NCI-H1694 treated with DMSO at 0.1 percent for 48 hours (cell line): ENCODE measurements at regions not wholly inside any gene's neighbourhood (a gene's known extent, or its start where the extent isn't known, plus 50 kb on each side); places are given as distances from the start of the nearest gene placed in this dataset.
"Not testable (repeated sequence)": the region's sequence is repeated elsewhere in the genome, so short reads cannot be mapped to it uniquely, and the experiment has no call there.

Source experiments
- DNase-seq: peaks from one replicate; lab custom pipeline; 2025; lab: John Stamatoyannopoulos, UW

DNA sequence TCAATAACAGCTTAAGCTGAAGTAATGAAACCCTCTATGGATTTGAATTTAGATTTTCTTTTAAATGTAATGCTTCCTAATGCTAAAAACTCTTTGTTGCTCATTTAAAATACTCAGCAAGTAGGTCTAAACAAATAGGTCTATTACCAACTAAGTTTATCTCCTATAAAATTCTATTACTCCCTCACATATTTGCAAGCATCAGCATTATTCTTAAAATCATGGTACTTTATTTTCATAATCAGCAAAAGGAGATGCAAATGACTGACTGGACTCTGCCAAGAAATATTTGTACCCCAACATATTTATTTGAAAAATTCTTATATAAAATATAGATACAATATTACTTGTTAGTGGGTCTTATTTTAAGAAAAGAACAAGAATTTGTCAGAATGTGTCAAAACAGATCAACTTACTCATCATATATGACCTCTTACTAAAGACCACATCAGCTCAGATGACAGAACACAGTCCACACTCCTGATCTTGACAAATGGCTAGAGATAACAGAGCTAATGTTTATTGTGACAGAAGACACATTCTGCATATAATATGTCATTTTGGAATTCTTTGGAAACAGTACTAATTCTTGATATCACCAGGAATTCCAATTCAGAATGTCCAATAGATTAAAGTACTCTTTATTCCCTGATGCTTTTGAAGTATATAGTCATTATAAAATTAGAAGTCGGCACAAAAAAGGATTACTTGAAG, 704.6 kb upstream of the PCDH9 start:
- DNase-seq: no peak

DNA sequence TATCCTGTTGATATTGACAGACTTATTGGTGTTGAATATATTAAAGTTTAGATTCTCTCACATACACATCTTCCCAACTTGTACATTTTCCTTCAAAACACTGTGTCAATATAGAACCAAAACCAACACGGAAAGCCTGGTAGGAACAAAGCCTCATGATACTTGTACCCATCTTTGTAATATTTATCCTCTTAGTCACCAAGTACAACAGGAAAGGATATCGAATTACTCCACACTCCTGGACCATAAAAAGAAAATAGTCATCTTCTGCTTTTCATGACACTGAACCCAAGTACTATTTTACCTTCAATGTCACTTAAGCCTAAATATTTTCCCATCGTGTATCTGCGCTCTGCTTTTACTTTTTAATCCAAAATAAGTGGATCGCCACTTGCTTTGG, 702.9 kb upstream of the PCDH9 start:
- no peak for DNase-seq

DNA sequence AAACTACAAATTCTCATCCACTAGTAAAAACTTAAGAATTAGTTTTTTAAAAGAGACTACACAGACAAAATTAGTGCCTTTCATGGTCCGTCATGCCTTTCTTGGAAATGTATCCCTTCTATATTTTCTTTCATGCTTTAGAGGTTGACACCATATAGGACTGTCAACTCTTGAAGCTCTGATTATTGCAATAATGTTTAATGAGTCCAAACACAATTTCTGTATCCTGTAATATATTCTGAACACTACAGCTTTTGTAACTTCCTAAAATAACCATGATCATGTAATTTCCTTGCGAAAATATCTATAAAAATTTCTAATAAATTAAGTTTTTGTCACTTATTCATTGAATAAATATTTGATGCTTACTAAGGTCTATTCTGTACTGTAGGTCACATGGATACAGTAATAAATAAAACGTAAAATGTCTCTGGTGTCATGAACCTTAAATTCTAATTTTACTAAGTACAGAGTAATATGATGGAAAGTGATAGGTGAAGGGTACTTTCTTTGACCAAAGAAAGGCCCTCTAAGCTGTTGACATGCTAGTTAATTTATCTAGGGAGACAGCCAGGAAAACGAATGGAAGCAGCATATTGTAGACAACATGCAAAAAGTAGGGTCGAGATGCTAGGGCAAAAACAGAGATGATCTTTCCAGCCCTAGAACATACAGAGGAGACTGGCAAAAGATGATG, 687.3 kb upstream of the PCDH9 start:
- no peak for DNase-seq

DNA sequence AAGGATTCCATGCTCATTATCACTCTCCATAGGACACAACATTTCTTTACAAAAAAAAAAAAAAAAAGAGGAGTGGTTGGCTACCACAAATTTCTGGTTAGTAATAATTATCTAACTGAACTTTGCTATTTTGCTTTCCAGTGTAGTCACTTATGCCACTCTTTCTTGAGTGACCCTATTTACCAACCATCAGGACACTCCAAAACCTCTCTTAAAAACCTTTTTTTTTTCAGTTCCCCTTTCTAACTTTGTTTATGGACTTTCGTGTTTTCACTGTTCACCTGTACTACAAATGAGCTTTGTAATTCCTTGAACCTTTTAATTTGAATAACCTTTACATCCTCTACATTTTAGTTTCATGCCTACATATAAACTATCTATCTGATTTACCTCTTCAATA, 686.5 kb upstream of the PCDH9 start:
- DNase-seq: no peak

DNA sequence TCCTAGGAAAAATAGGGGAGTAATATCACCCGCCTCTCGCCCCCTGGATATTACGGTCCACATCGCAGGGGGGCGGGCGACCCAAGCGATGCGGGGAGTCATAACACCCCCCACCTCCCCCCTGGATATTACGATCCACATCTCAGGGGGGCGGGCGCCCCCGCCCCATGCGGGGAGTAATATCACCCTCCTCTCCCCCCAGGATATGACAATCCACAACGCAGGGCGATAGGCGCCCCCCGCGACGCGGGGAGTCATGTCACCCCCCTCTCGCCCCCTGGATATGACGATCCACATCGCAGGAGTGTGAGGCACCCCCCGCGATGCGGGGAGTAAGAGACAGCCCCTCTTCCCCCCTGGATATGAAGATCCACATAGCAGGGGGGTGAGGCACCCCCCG, 684.4 kb upstream of the PCDH9 start:
- DNase-seq: no peak

DNA sequence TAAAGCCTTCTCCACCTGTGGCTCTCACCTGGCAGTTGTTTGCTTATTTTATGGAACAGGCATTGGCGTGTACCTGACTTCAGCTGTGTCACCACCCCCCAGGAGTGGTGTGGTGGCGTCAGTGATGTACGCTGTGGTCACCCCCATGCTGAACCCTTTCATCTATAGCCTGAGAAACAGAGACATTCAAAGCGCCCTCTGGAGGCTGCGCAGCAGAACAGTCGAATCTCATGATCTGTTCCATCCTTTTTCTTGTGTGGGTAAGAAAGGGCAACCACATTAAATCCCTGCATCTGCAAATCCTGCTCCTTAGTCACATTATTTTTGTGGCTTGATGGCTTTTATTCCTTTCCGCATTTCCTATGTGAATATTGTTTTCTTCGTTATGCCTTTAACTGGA, 672.8 kb upstream of the PCDH9 start:
- DNase-seq: not testable (repeated sequence)

DNA sequence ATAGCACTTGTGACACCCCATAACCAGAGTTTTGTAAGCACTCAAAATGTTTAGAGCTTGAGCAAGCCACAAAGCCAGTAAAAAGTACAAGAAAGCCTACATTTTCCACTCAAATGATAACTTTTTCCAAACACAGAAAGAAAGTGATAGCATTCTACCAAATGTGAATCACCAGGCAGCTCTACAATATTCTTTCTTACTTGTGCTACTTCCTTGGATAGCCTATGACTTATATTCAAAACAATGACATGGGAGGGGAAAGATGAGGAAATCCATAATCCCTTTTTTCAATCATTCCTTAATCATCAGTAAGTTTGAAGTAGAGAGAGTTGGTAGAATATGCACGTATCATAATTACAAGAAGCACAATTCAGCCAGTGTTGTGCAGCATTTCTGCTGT, 650.8 kb upstream of the PCDH9 start:
- DNase-seq: no peak

DNA sequence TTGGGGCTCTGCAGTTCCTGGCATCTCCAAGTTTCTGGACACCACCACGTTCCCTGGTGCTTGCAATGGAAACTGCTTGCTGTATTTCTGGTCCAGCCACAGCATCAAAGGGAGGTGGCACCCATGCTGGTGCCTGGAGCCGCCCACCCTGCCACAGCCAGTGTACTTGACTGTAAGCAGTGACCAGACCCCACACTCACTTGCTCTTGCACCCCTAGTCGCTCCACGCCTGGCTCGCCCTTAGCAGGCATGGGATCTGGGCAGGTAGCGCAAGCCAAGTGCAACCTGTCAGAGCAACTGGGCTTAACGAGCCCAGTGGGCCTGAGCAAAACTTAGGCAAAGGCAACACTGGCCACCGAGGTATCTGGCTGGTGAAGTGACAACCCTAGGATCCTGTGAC, 648.2 kb upstream of the PCDH9 start:
- DNase-seq: no peak

DNA sequence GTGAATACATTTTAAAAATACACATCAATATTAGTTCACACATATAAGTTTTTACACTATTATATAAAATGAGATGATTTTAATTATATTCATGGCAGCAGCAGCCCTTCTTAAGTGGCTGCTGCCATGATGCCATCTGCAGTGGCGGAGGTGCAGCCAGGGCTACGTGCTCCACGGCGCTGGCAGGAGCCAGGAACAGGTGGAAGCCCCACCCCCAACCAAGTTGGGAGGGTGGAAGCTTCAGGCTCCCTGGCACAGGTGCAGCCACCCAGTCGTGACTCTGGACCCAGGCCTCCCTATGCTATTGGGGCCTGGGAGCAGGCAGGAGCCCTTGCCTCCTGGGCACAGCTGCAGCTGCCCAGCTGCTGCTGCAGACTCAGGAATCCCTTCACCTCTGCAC, 646.9 kb upstream of the PCDH9 start:
- DNase-seq: no peak

DNA sequence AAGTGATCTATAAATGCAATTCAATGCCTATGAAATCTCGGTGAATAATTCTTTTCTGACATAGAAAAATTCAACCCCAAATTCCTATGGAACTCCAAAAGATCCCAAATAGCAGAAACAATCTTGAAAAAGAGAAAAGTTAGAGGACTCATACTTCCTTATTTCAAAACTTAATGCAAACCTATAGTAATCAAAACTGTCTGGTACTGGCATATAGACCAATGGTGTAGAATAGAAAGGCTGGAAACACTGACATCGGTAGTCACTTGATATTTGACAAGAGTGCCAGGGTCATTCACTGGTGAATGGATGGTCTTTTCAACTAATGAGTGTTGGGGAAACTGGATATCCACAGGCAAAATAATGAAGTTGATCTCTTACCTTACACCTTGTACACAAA, 637.1 kb upstream of the PCDH9 start:
- no peak for DNase-seq

DNA sequence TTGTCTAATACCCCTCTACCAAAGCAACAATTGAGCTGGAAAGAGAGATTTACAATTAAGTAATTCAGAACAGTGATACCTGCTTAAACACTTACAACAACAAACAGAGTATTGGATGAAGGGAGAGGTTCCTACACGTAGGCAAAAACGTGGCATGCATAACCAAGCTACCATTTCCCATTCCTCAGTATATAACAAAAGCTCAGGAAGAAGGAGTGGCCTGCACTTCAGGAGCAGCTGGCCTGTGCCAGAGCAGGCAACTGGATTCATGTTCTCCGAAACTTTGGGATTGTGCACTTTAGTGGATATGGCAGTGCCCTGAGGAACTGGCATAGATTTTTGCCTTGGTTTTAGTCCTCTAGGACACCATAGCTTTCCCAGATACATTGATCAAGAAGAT, 630.2 kb upstream of the PCDH9 start:
- DNase-seq: no peak

DNA sequence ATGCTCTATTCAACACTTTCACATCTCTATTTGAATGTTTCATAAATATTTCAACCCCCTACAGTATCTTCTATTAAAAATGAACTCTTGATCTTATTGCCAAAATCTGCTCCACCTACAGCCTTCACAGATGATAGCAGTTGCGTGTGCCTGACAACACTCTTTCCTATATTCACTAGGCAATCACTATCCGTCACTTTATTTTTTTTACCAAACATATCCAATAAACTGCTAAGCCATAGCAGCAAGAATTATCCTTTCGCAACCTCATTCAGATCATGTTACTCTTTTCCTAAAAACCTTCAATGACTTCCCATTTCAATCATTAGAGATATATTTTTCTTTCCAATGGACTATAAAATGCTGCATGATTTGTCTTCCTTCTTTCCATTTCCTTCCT, 629.8 kb upstream of the PCDH9 start:
- no peak for DNase-seq

DNA sequence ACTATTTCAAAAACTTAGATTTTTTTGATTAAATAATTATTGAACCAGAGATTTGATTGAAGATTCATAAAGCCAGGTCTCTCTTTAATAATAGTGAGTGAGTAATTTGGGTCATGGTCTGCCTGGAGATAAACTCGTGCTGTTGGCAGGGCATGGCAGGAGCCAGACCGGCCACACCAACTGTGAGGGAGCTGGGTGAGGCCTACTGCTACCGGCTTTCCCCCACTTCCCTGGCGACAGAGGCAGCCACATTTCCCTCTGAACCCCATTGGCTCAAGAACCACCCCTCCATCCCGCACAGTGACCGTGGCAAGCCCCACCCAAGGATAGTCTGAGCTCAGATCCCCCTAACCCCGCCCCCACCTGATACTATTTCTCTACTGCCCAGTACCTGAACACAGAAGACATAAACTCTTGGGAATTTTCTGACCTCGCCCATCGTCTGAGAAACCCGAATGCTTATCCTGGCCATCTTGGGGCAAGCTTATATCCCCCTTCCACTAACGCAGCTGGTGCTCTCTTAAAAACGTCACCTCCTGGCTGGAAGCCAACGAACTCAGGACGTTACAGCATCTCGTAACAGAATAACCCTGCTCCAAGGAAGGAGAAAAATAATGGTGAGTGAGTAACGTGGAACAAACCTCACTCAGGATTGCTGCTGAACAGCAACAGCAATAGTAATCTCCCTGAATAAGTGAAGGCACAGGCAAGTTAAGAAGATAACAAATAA, 627.6 kb upstream of the PCDH9 start:
- DNase-seq: no peak

DNA sequence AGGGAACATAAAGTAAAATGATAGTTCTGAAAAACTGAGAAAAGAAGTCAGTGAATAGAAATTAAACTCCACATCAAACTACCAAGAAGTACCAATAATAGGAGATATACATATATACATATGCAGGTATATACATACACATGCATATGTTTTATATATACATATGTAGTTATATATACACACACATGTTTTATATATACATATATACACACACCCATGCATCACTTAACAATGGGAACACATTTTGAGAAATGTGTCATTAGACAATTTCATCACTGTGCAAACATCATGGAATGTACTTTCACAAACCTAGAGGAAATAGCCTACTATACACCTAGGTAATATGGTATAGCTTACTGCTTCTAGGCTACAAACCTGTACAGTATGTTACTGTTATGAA, 626.8 kb upstream of the PCDH9 start:
- no peak for DNase-seq

DNA sequence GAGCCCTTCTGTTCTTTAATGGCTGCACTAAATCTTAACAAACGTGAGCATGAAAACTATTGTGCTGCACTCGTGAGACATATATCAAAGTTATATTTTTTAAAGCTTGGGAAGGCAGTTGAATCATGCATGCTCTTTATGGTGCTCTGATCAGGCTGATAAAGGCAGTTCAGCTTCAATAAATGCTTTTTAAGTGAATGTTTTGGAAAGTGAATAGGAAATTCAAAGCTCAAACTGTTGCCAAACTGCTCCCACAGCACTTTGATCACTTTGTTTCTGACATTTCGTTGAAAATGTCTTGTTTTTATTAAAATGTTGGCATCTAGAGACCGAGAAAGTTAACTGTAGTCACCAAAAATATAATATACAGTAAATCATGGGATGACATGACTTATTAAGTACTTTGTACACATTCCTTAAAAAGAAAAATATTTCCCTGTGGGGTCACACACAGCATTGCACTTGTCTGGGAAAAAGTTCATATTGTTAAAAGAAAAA, 625.7 kb upstream of the PCDH9 start:
- no peak for DNase-seq

DNA sequence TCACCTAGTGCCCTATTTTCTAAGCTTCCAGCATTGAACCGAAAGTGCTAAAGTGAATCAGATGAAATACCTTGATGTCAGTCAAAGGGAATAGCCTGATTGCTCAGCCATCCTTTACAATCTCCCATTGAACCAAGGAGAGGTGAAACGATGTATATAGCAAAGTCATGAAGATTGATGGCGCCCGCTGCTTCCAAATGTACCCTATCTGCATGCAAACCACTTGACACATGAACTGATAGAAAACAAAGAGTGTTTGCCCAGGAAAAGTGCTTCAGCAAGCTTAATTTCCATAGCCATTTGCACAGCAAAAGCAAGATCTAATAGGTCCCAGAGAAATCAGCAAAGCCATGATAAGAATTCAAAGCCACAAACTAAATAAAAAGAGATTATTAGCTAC, 624.9 kb upstream of the PCDH9 start:
- no peak for DNase-seq

DNA sequence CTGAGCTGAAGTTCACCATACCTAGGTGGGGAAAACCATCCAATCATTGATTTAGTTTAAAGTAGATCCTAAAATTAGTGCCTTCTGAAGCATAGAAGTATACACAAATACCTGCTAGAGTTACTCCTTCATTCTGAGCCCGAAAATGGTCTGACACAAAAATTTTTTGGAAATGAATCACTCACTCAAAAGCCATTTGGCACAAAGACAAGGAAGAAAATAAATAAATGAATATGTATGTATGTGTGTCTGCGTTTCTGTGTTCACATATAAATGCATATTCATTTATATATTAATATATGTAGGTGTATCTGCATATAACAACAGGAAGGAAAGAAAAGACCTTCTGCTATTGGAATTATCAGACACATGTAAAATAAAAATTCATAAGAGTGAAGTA, 614.4 kb upstream of the PCDH9 start:
- no peak for DNase-seq

DNA sequence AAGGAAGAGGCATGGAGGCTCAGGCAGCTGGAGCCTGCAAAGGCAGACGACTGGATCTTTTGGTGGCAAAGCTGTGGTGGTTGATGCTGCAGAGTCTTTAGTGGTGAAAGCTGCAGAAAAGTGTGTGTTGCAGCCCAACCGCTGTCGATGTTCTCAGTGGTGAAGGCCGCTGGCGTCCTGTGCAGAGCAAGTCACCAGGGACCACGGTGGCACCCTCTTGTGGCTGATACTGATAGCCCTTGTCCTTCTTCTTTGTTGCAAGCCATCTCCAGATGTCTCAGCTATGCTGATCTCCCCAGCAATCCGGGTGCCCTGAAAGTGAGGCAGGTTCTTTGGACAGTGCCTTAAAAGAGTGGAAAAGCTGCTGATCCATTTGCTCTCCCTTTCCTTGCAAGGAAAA, 610.9 kb upstream of the PCDH9 start:
- DNase-seq: no peak

DNA sequence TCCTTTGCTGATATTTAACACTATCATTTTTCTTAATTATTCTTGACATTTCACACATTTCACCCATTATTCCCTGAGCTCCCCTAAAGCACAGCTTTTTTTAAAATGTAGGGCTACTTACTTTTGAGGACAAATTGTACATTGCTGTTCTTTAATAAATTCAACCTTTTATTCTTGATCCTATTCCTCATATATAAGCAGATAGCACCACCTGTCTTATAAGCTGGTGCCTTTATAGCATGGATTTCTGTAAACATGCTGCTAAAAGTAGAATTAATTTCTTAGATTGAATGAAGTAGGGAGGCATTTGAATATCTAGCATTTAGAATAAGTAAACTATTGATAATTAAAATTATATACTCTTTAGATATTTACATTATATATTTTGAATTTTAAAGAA, 603.4 kb upstream of the PCDH9 start:
- DNase-seq: no peak

DNA sequence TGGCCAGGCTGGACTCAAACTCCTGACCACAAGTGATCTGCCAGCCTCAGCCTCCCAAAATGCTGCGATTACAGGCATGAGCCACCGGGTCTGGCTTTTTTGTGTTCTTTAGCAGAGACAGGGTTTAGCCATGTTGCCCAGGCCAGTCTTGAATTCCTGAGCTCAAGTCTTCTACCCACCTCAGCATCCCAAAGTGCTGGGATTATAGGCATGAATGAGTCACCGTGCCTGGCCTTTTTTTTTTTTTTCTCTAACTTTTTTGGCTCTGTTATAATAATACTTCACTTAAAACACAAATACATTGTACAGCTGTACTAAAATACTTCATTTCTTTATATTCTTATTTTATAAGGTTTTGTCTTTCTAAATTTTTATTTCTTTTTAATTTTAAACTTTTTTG, 599.5 kb upstream of the PCDH9 start:
- DNase-seq: no peak

DNA sequence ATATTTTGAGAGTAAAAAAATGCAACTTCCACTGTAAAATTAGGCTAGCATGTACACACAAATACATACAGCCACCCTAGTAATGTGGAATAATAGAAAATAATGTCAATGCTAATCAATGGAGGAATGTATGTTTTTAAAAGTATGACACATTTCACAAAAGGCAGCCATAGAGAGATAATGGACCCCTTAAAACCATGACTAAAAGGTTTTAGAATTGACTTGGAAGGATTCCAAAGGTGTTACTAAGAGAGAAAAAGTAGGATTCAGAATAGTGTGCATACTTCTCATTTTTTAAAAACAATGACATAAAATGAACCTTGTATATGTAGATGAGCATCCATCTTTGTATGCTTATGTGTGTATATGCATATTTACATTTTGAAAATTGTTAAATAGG, 597.9 kb upstream of the PCDH9 start:
- no peak for DNase-seq

DNA sequence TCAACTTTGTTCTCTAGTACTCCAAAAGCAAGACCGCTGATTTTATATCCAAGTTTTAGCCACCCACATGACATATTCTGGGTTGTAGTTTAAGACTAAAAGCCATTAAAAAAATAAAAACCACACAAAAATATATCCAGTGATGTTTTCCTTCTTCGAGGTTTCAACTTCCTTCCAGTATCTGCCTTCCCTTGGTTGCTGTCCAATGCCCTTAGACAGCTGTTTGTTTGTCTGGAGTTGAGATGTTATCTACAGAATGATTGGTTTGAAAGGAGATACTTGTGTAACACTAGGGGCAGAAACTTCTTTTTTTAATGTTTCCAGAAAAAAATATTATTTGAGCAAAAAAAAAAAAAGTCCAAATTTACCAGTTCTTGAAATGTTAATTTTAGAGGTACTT, 591.5 kb upstream of the PCDH9 start:
- no peak for DNase-seq

DNA sequence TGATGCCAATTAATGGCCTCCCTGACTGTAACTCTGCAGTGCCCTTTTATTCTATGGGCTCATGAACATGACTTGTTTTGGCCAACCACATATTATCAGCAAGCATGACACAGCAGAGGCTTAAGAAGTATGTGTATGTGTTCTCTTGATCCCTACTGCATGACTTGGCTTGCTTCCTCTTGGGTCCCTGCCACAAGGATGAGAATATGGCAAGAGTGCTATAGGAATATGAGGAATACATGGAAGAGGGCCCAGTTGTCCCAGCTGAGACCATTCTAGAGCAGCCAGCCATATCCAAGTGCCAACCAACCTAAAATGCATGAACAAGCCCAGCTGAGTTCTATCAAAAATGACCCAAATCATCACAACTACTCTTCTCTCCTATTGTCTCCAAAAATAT, 576.7 kb upstream of the PCDH9 start:
- DNase-seq: no peak
